ENCODE measurements at regions not wholly inside any gene's neighbourhood (a gene's known extent, or its start where the extent isn't known, plus 50 kb on each side); places are given as distances from the start of the nearest gene placed in this dataset.
A peak's percentile ranks its signal among the peaks of the same experiment; 100 is the strongest.

DNA sequence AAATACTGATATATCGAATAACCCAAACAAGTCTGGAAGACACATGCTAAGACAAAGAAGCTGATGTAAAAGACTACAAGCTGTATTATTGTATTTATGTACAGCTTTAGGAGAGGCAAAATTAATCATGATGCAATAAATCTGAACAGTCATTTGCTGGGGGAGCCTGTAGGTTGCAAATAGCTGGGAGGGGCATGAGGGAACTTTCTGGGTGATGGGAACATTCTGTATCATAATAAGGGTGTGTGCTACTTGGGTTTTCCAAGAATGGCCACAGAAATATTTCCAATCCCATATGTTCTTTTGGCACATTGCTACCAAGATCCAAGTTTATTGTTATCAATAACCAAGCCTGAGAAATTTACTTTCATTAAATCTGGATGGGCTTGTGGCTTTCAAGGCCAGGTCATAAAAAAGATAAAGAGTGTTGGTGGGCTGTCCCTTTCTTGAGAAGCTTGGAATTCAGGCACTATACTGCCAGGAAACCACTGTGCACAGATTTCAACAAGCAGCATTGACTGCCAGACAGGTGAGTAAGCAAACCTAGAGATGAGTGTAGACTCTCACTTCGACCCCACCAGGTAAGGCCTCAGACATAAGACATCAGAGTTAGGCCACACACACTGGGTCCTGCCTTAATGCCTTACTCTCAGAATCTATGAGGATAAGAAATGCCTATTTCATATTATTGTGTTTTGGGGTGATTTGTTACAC is 629.7 kb upstream of the FZD8 start:
- DNase-seq (ENCODE audit: low spot score) (no peak), ATAC-seq (ENCODE audit: low read depth) (peak; percentile 98)
- Histone ChIP-seq H3K27ac (ENCODE audit: poor library complexity, severe bottlenecking) (peak overlapping the region; percentile 80), H3K4me3 (ENCODE audit: severe bottlenecking) (no peak overlapping the region), H3K36me3 (ENCODE audit: low read depth) (no peaks in the 10 kb centered on the region), H3K4me1 (ENCODE audit: insufficient read depth, poor library complexity, severe bottlenecking) (peaks cover 32% of the 10 kb centered on the region), H3K9me3 (ENCODE audit: severe bottlenecking) (no peaks in the 10 kb centered on the region), H3K27me3 (ENCODE audit: insufficient read depth, poor library complexity, severe bottlenecking) (no peaks in the 10 kb centered on the region)
- TF ChIP-seq CTCF (IDR thresholded peaks at IDR 0.05; ENCODE audit: poor library complexity, severe bottlenecking), result no peak

- no peaks in the 10 kb centered on the region for H3K27me3 ChIP-seq (ENCODE audit: insufficient read depth, poor library complexity, severe bottlenecking)
- ATAC-seq (ENCODE audit: low read depth), result no peak
- no peaks in the 10 kb centered on the region for H3K36me3 ChIP-seq (ENCODE audit: low read depth)
- H3K4me1 ChIP-seq (ENCODE audit: insufficient read depth, poor library complexity, severe bottlenecking), result peaks cover 32% of the 10 kb centered on the region
- H3K9me3 ChIP-seq (ENCODE audit: severe bottlenecking), result no peaks in the 10 kb centered on the region
- DNase-seq (ENCODE audit: low spot score), result no peak
- H3K4me3 ChIP-seq (ENCODE audit: severe bottlenecking), result no peak overlapping the region
- H3K27ac ChIP-seq (ENCODE audit: poor library complexity, severe bottlenecking), result no peak overlapping the region
- TF ChIP-seq CTCF (IDR thresholded peaks at IDR 0.05; ENCODE audit: poor library complexity, severe bottlenecking), result no peak
Measured at GRCh38 chr10:36269222-36269621, 627.1 kb upstream of the FZD8 start.

- Histone ChIP-seq H3K4me1 (ENCODE audit: insufficient read depth, poor library complexity, severe bottlenecking) (peaks cover 21% of the 10 kb centered on the region), H3K36me3 (ENCODE audit: low read depth) (no peaks in the 10 kb centered on the region), H3K9me3 (ENCODE audit: severe bottlenecking) (no peaks in the 10 kb centered on the region), H3K27me3 (ENCODE audit: insufficient read depth, poor library complexity, severe bottlenecking) (no peaks in the 10 kb centered on the region), H3K4me3 (ENCODE audit: severe bottlenecking) (no peak overlapping the region), H3K27ac (ENCODE audit: poor library complexity, severe bottlenecking) (peak overlapping the region; percentile 22)
- no peak for DNase-seq (ENCODE audit: low spot score)
- TF ChIP-seq CTCF (IDR thresholded peaks at IDR 0.05; ENCODE audit: poor library complexity, severe bottlenecking), result no peak
- 0 out of 3 replicates have a peak, but pooled peaks have one; percentile 34 for ATAC-seq (ENCODE audit: low read depth)
Measured at GRCh38 chr10:36266923-36267322, 624.8 kb upstream of the FZD8 start.

GRCh38 chr10:36265741-36266140 is 623.6 kb upstream of the FZD8 start:
- H3K27me3 ChIP-seq (ENCODE audit: insufficient read depth, poor library complexity, severe bottlenecking), result no peaks in the 10 kb centered on the region
- no peak for TF ChIP-seq CTCF (IDR thresholded peaks at IDR 0.05; ENCODE audit: poor library complexity, severe bottlenecking)
- ATAC-seq (ENCODE audit: low read depth) (no peak), DNase-seq (ENCODE audit: low spot score) (no peak)
- H3K36me3 ChIP-seq (ENCODE audit: low read depth), result no peaks in the 10 kb centered on the region
- H3K27ac ChIP-seq (ENCODE audit: poor library complexity, severe bottlenecking), result no peak overlapping the region
- peaks cover 9% of the 10 kb centered on the region for H3K4me1 ChIP-seq (ENCODE audit: insufficient read depth, poor library complexity, severe bottlenecking)
- H3K4me3 ChIP-seq (ENCODE audit: severe bottlenecking), result no peak overlapping the region
- H3K9me3 ChIP-seq (ENCODE audit: severe bottlenecking), result no peaks in the 10 kb centered on the region

DNA sequence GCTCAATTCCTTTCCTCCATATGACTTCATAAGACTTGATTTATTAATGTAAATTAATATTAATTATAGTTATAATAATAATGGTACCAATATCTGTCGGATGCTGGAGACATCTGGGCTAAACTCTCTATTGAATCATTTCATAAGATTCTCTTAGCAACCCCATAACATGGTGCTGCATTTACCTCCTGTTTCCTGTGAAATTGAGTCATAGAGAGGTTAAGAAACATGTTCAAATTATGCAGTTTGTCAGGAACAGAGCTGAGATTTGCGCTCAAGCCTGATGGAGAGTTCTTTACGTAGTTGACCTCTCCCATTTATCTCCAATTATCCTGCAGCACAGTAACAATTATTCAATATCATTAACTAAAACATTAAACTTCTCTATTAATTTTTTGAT is 621.8 kb upstream of the FZD8 start:
- H3K27me3 ChIP-seq (ENCODE audit: insufficient read depth, poor library complexity, severe bottlenecking), result no peaks in the 10 kb centered on the region
- H3K4me3 ChIP-seq (ENCODE audit: severe bottlenecking), result no peak overlapping the region
- no peak overlapping the region for H3K27ac ChIP-seq (ENCODE audit: poor library complexity, severe bottlenecking)
- peaks cover 5% of the 10 kb centered on the region for H3K4me1 ChIP-seq (ENCODE audit: insufficient read depth, poor library complexity, severe bottlenecking)
- ATAC-seq (ENCODE audit: low read depth) (no peak), DNase-seq (ENCODE audit: low spot score) (no peak)
- TF ChIP-seq CTCF (IDR thresholded peaks at IDR 0.05; ENCODE audit: poor library complexity, severe bottlenecking), result no peak
- H3K9me3 ChIP-seq (ENCODE audit: severe bottlenecking), result no peaks in the 10 kb centered on the region
- H3K36me3 ChIP-seq (ENCODE audit: low read depth), result no peaks in the 10 kb centered on the region
